ENCODE measurements at regions not wholly inside any gene's neighbourhood (a gene's known extent, or its start where the extent isn't known, plus 50 kb on each side); places are given as distances from the start of the nearest gene placed in this dataset.

GRCh38 chr1:3965693-3966092, 65.6 kb upstream of the C1orf174 start:
- TF ChIP-seq CTCF (IDR thresholded peaks at IDR 0.05): no peak
- no peak for TF ChIP-seq POLR2A (IDR thresholded peaks at IDR 0.05)

All from right lobe of liver (tissue), 4 donors.